ENCODE measurements at regions not wholly inside any gene's neighbourhood (a gene's known extent, or its start where the extent isn't known, plus 50 kb on each side); places are given as distances from the start of the nearest gene placed in this dataset.

GRCh38 chr7:46939558-46939957 lies 642.4 kb downstream of the TNS3 start:
- H3K27ac ChIP-seq: no peak overlapping the region
- TF ChIP-seq CTCF (IDR thresholded peaks at IDR 0.05; ENCODE audit: low read depth, low read length, missing control alignments): no peak
- no peak for DNase-seq

GRCh38 chr7:46939089-46939488 lies 642.8 kb downstream of the TNS3 start:
- Histone ChIP-seq H3K27me3 (replicated peaks) (no peaks in the 10 kb centered on the region), H3K36me3 (replicated peaks) (no peaks in the 10 kb centered on the region), H3K4me3 (ENCODE audit: low read depth, low read length) (no peak overlapping the region), H3K27ac (no peak overlapping the region)
- in situ Hi-C loops (cut with HindIII; ENCODE audit: low pct_ligation_motif_present, low sequenced_read_pairs): no loop called here
- no peak for TF ChIP-seq CTCF (IDR thresholded peaks at IDR 0.05; ENCODE audit: low read depth, low read length, missing control alignments)
- DNase-seq: no peak

More at GRCh38 chr7:46939558-46939957, 642.4 kb downstream of the TNS3 start:
- Histone ChIP-seq H3K27me3 (replicated peaks) (no peaks in the 10 kb centered on the region), H3K36me3 (replicated peaks) (no peaks in the 10 kb centered on the region), H3K4me3 (ENCODE audit: low read depth, low read length) (no peak overlapping the region)
- in situ Hi-C loops (cut with HindIII; ENCODE audit: low pct_ligation_motif_present, low sequenced_read_pairs): no loop called here

- Histone ChIP-seq H3K27ac (no peak overlapping the region), H3K36me3 (replicated peaks) (no peaks in the 10 kb centered on the region), H3K27me3 (replicated peaks) (no peaks in the 10 kb centered on the region), H3K4me3 (ENCODE audit: low read depth, low read length) (no peak overlapping the region)
- no peak for TF ChIP-seq CTCF (IDR thresholded peaks at IDR 0.05; ENCODE audit: low read depth, low read length, missing control alignments)
- in situ Hi-C loops (cut with HindIII; ENCODE audit: low pct_ligation_motif_present, low sequenced_read_pairs): no loop called here
- no peak for DNase-seq
Measured at GRCh38 chr7:46937826-46938225, 644.1 kb downstream of the TNS3 start.

- H3K4me3 ChIP-seq (ENCODE audit: low read depth, low read length): no peak overlapping the region
- DNase-seq: peak; percentile 12
- no peak for TF ChIP-seq CTCF (IDR thresholded peaks at IDR 0.05; ENCODE audit: low read depth, low read length, missing control alignments)
- H3K36me3 ChIP-seq (replicated peaks): no peaks in the 10 kb centered on the region
- no peaks in the 10 kb centered on the region for H3K27me3 ChIP-seq (replicated peaks)
- no peak overlapping the region for H3K27ac ChIP-seq
- in situ Hi-C loops (cut with HindIII; ENCODE audit: low pct_ligation_motif_present, low sequenced_read_pairs): no loop called here
Measured at GRCh38 chr7:46934198-46934825, 647.6 kb downstream of the TNS3 start.

- in situ Hi-C loops (cut with HindIII; ENCODE audit: low pct_ligation_motif_present, low sequenced_read_pairs): no loop called here
- no peak for DNase-seq
- peak overlapping the region; percentile 88 for H3K27ac ChIP-seq
Measured at GRCh38 chr7:46933596-46933995, 648.3 kb downstream of the TNS3 start.

More at GRCh38 chr7:46933596-46933995, 648.3 kb downstream of the TNS3 start:
- TF ChIP-seq CTCF (IDR thresholded peaks at IDR 0.05; ENCODE audit: low read depth, low read length, missing control alignments): no peak
- no peaks in the 10 kb centered on the region for H3K27me3 ChIP-seq (replicated peaks)
- no peaks in the 10 kb centered on the region for H3K36me3 ChIP-seq (replicated peaks)
- H3K4me3 ChIP-seq (ENCODE audit: low read depth, low read length): no peak overlapping the region

All from brain microvascular endothelial cell (primary cell).